ENCODE measurements at regions not wholly inside any gene's neighbourhood (a gene's known extent, or its start where the extent isn't known, plus 50 kb on each side); places are given as distances from the start of the nearest gene placed in this dataset.

GRCh38 chr13:26978081-26978860, 193.3 kb downstream of the USP12 start:
- in situ Hi-C loops (cut with MboI): no loop called here
- Histone ChIP-seq H3K9me1 (ENCODE audit: control insufficient read depth, insufficient read depth, low read length) (no peaks in the 10 kb centered on the region), H3K9me3 (replicated peaks; ENCODE audit: control insufficient read depth, insufficient read depth, low read depth, low read length) (no peaks in the 10 kb centered on the region; the same call in 1 of the 2 replicates), H2AFZ (ENCODE audit: low read depth, low read length) (no peak overlapping the region), H3K4me3 (no peak overlapping the region), H3K9ac (ENCODE audit: insufficient read depth in 1 of 2, low read depth in 2 of 2, low read length in 2 of 2) (peak overlapping the region in 1 of 2 experiments; percentile 2; a peak in 1 of 4 replicates), H3K4me1 (replicated peaks in 1 of 2; ENCODE audit: control insufficient read depth in 2 of 2, insufficient read depth in 2 of 2, low read length in 2 of 2) (peaks cover 36 to 37% of the 10 kb centered on the region in 2 experiments; a peak in 4 of 5 replicates), H3K4me2 (ENCODE audit: insufficient read depth, low read length) (no peak overlapping the region), H3K27me3 (ENCODE audit: control insufficient read depth in 2 of 2, insufficient read depth in 2 of 2, low read length in 2 of 2) (no peaks in the 10 kb centered on the region), H3K36me3 (ENCODE audit: control insufficient read depth, insufficient read depth, low read length) (no peaks in the 10 kb centered on the region), H3K27ac (ENCODE audit: extremely low read depth, low read depth, low read length) (no peak overlapping the region), H4K20me1 (replicated peaks; ENCODE audit: control insufficient read depth, insufficient read depth, low read length) (no peaks in the 10 kb centered on the region), H3K79me2 (ENCODE audit: control insufficient read depth, insufficient read depth, low read length) (no peaks in the 10 kb centered on the region)
- TF ChIP-seq XRCC4 (IDR thresholded peaks at IDR 0.05; ENCODE audit: extremely low read depth, insufficient read depth, insufficient read length): no peak
- peak; percentile 53; the same call in 1 of the 2 replicates for TF ChIP-seq L3MBTL2 (IDR thresholded peaks at IDR 0.05)
- no peak for TF ChIP-seq ZNF253 (CRISPR knock-in tag; conservative IDR thresholded peaks at IDR 0.05)
- TF ChIP-seq TARDBP (IDR thresholded peaks at IDR 0.05): no peak
- no peak for TF ChIP-seq ATF6 (CRISPR knock-in tag; IDR thresholded peaks at IDR 0.05)
- no peak for ATAC-seq
- WGBS (ENCODE audit: insufficient coverage, low coverage, missing lambda C conversion rate): 59% methylated on average over 12 of the region's 12 CpGs
- intact Hi-C loops (cut with micrococcal nuclease): no loop called here
- CTCF ChIA-PET (ENCODE audit: low intra/inter-chr PET ratio): no interaction called here
- DNase-seq (ENCODE audit: extremely low read depth in 1 of 4, low spot score in 3 of 4): no peak
- POLR2A ChIA-PET: interaction anchor here (0.6 kb wide), 1 partner anchor 1430 kb away, joined by 4 read pairs; no protein-coding TSS in a partner anchor
- no TSS peak for BruUV-seq (replicated peaks)
- FAIRE-seq: no peak

Data from K562 (cell line).